ENCODE measurements at regions not wholly inside any gene's neighbourhood (a gene's known extent, or its start where the extent isn't known, plus 50 kb on each side); places are given as distances from the start of the nearest gene placed in this dataset.

DNA sequence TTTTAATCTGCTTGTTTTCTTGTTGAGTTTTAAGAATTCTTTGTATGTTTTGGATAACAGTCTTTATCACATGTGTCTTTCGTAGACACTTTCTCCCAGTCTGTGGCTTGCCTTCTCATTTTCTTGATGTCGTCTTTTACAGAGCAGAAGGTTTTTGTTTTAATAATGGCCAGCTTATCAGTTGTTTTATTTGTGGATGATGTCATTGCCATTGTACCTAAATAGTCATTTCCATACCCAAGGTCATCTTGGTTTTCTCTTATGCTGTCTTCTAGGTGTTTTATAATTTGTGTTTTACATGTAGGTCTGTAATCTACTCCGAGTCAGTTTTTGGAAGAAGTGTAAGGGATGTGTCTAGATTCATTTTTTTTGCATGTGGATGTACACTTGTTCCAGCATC, 159.6 kb upstream of the NUDT6 start:
- Histone ChIP-seq H3K27ac (no peak overlapping the region), H3K36me3 (no peaks in the 10 kb centered on the region), H3K9me3 (no peaks in the 10 kb centered on the region), H3K4me3 (no peak overlapping the region), H3K27me3 (no peaks in the 10 kb centered on the region), H3K4me1 (no peaks in the 10 kb centered on the region)
- no peak for DNase-seq
- 94 to 95% methylated on average over 2 to 3 of the region's 3 CpGs for WGBS, 2 donors (ENCODE audit: low coverage in 1 of 2)
- TF ChIP-seq EP300 (IDR thresholded peaks at IDR 0.05; ENCODE audit: low read depth) (no peak), POLR2AphosphoS5 (IDR thresholded peaks at IDR 0.05) (no peak), POLR2A (IDR thresholded peaks at IDR 0.05) (no peak)
- TF ChIP-seq, protein P1, sequence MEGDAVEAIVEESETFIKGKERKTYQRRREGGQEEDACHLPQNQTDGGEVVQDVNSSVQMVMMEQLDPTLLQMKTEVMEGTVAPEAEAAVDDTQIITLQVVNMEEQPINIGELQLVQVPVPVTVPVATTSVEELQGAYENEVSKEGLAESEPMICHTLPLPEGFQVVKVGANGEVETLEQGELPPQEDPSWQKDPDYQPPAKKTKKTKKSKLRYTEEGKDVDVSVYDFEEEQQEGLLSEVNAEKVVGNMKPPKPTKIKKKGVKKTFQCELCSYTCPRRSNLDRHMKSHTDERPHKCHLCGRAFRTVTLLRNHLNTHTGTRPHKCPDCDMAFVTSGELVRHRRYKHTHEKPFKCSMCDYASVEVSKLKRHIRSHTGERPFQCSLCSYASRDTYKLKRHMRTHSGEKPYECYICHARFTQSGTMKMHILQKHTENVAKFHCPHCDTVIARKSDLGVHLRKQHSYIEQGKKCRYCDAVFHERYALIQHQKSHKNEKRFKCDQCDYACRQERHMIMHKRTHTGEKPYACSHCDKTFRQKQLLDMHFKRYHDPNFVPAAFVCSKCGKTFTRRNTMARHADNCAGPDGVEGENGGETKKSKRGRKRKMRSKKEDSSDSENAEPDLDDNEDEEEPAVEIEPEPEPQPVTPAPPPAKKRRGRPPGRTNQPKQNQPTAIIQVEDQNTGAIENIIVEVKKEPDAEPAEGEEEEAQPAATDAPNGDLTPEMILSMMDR (IDR thresholded peaks at IDR 0.05) = no peak
- in situ Hi-C loops (cut with MboI; ENCODE audit: low pct_ligation_motif_present in 1 of 4, low pct_unique_long_range_greater_than_20kb in 1 of 4, low sequenced_read_pairs in 3 of 4) = loop anchor here in 2 of 4 donors (25.0 kb wide), 1 partner anchor 1180 kb away; no protein-coding TSS in a partner anchor
- intact Hi-C loops (cut with DNase I; ENCODE audit: low total_unique reads) = no loop called here

DNA sequence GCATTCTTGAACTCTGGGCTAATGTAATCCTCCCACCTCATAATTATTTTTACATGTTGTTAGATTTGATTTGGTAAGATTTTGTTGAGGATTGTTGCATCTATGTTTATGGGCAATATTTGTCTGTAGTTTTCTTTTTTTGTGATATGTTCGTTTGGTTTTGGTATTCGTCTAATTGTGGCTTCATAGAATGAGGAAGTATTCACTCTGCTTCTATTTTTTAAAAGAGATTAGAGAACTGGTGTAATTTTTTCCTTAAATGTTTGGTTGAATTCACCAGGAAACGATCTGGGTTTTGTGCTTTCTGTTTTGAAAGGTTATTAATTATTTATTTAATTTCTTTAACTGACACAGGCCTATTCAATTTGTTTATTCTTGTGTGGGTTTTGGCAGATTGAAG, 161.2 kb upstream of the NUDT6 start:
- no peaks in the 10 kb centered on the region for H3K36me3 ChIP-seq
- H3K4me3 ChIP-seq = no peak overlapping the region
- in situ Hi-C loops (cut with MboI; ENCODE audit: low pct_ligation_motif_present in 1 of 4, low pct_unique_long_range_greater_than_20kb in 1 of 4, low sequenced_read_pairs in 3 of 4) = loop anchor here in 2 of 4 donors (25.0 kb wide), 1 partner anchor 1179 kb away; no protein-coding TSS in a partner anchor
- WGBS, 2 donors (ENCODE audit: low coverage in 1 of 2) = 62 to 72% methylated on average over 3 of the region's 3 CpGs
- intact Hi-C loops (cut with DNase I; ENCODE audit: low total_unique reads) = no loop called here
- H3K27ac ChIP-seq = no peak overlapping the region
- TF ChIP-seq EP300 (IDR thresholded peaks at IDR 0.05; ENCODE audit: low read depth) (no peak), POLR2AphosphoS5 (IDR thresholded peaks at IDR 0.05) (no peak), POLR2A (IDR thresholded peaks at IDR 0.05) (no peak)
- TF ChIP-seq, protein P1 (IDR thresholded peaks at IDR 0.05) = no peak
- H3K4me1 ChIP-seq = no peaks in the 10 kb centered on the region
- DNase-seq = no peak
- H3K9me3 ChIP-seq = no peaks in the 10 kb centered on the region
- H3K27me3 ChIP-seq = no peaks in the 10 kb centered on the region

DNA sequence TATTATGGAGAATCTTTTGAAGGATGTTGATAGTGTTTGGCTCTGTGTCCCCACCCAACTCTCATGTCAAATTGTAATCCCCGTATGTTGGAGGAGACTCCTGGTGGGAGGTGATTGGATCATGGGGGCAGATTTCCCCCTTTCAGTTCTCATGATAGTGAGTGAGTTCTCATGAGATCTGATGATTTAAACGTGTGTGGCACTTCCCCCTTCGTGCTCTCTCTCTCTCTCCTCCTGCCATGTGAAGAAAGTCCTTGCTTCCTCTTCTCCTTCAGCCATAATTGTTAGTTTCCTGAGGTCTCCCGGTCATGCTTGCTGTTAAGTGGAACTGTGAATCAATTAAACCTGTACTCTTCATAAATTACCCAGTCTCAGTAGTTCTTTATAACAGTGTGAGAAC, 166.1 kb upstream of the NUDT6 start:
- H3K4me3 ChIP-seq = no peak overlapping the region
- no peaks in the 10 kb centered on the region for H3K9me3 ChIP-seq
- TF ChIP-seq EP300 (IDR thresholded peaks at IDR 0.05; ENCODE audit: low read depth) (no peak), POLR2AphosphoS5 (IDR thresholded peaks at IDR 0.05) (no peak), POLR2A (IDR thresholded peaks at IDR 0.05) (no peak)
- TF ChIP-seq, protein P1 (IDR thresholded peaks at IDR 0.05) = no peak
- H3K27ac ChIP-seq = no peak overlapping the region
- in situ Hi-C loops (cut with MboI; ENCODE audit: low pct_ligation_motif_present in 1 of 4, low pct_unique_long_range_greater_than_20kb in 1 of 4, low sequenced_read_pairs in 3 of 4) (loop anchor here in 2 of 4 donors (25.0 kb wide), 1 partner anchor 1174 kb away; no protein-coding TSS in a partner anchor), intact Hi-C loops (cut with DNase I; ENCODE audit: low total_unique reads) (no loop called here)
- no peak for DNase-seq
- WGBS, 2 donors (ENCODE audit: low coverage in 1 of 2) = 74 to 80% methylated on average over 4 of the region's 4 CpGs
- H3K4me1 ChIP-seq = no peaks in the 10 kb centered on the region
- no peaks in the 10 kb centered on the region for H3K27me3 ChIP-seq
- no peaks in the 10 kb centered on the region for H3K36me3 ChIP-seq

DNA sequence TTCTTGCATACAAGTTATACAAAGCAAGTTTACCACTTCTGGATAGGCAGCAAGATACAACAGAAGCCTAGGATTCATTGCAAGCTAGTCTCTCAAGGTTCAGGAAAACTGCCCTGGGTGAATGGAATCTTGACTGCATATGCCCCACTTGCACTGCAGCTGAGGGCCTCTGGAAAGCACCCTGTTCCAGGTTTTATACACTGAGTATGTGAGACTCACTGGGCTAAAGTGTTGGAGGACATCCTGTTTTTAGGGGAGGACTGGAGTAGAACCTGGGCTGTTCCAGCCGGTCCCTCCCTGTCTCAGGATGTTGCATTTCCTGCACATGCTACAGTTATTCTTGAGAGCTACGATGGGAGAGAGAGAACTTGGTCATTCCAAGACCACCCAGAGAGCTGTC, 168.5 kb upstream of the NUDT6 start:
- in situ Hi-C loops (cut with MboI; ENCODE audit: low pct_ligation_motif_present in 1 of 4, low pct_unique_long_range_greater_than_20kb in 1 of 4, low sequenced_read_pairs in 3 of 4) = loop anchor here in 2 of 4 donors (25.0 kb wide), 1 partner anchor 1171 kb away; no protein-coding TSS in a partner anchor
- Histone ChIP-seq H3K27me3 (no peaks in the 10 kb centered on the region), H3K36me3 (no peaks in the 10 kb centered on the region), H3K9me3 (no peaks in the 10 kb centered on the region), H3K4me3 (no peak overlapping the region), H3K27ac (no peak overlapping the region), H3K4me1 (no peaks in the 10 kb centered on the region)
- 57 to 92% methylated on average over 1 to 2 of the region's 2 CpGs for WGBS, 2 donors (ENCODE audit: low coverage in 1 of 2)
- TF ChIP-seq, protein P1 (IDR thresholded peaks at IDR 0.05) = no peak
- no peak for TF ChIP-seq EP300 (IDR thresholded peaks at IDR 0.05; ENCODE audit: low read depth)
- TF ChIP-seq POLR2A (IDR thresholded peaks at IDR 0.05) = no peak
- TF ChIP-seq POLR2AphosphoS5 (IDR thresholded peaks at IDR 0.05) = no peak
- DNase-seq = no peak
- intact Hi-C loops (cut with DNase I; ENCODE audit: low total_unique reads) = no loop called here
